ENCODE measurements at regions not wholly inside any gene's neighbourhood (a gene's known extent, or its start where the extent isn't known, plus 50 kb on each side); places are given as distances from the start of the nearest gene placed in this dataset.

- TF ChIP-seq, protein P1, sequence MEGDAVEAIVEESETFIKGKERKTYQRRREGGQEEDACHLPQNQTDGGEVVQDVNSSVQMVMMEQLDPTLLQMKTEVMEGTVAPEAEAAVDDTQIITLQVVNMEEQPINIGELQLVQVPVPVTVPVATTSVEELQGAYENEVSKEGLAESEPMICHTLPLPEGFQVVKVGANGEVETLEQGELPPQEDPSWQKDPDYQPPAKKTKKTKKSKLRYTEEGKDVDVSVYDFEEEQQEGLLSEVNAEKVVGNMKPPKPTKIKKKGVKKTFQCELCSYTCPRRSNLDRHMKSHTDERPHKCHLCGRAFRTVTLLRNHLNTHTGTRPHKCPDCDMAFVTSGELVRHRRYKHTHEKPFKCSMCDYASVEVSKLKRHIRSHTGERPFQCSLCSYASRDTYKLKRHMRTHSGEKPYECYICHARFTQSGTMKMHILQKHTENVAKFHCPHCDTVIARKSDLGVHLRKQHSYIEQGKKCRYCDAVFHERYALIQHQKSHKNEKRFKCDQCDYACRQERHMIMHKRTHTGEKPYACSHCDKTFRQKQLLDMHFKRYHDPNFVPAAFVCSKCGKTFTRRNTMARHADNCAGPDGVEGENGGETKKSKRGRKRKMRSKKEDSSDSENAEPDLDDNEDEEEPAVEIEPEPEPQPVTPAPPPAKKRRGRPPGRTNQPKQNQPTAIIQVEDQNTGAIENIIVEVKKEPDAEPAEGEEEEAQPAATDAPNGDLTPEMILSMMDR (IDR thresholded peaks at IDR 0.05), result no peak
- Histone ChIP-seq H3K4me3 (no peak overlapping the region), H3K27ac (no peak overlapping the region)
- no peak for DNase-seq (ENCODE audit: low spot score)
Measured at GRCh38 chr20:12924126-12924525, 84.6 kb upstream of the SPTLC3 start.

- TF ChIP-seq, protein P1 (IDR thresholded peaks at IDR 0.05), result peak; percentile 79
- Histone ChIP-seq H3K27ac (no peak overlapping the region), H3K4me3 (peak overlapping the region; percentile 26)
- DNase-seq (ENCODE audit: low spot score), result no peak
Measured at GRCh38 chr20:12925210-12925755, 83.5 kb upstream of the SPTLC3 start.

- DNase-seq (ENCODE audit: low spot score), result no peak
- Histone ChIP-seq H3K4me3 (no peak overlapping the region), H3K27ac (no peak overlapping the region)
- TF ChIP-seq, protein P1 (IDR thresholded peaks at IDR 0.05), result no peak
Measured at GRCh38 chr20:12925863-12926793, 82.6 kb upstream of the SPTLC3 start.

- DNase-seq (ENCODE audit: low spot score), result no peak
- Histone ChIP-seq H3K4me3 (no peak overlapping the region), H3K27ac (no peak overlapping the region)
- TF ChIP-seq, protein P1 (IDR thresholded peaks at IDR 0.05), result no peak
Measured at GRCh38 chr20:12927489-12927888, 81.3 kb upstream of the SPTLC3 start.

DNA sequence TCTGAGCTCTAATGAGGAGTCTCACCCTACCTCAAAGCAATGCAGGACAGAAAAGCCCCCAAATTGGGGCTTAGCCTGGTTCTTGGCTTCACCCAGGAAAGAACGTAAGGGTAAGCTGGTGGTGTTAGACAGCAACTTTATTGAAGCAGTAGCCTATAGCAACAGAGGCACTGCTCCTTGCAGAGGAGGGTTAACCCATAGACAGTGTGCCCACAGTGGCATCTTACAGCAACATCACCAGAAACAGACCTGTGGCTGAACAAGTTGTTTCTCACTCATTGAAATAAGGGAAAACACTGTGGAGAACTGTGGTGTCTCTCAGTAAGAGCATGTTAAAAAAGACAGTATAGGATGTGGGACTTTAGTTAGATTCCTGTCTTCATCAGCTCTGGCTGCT lies 80.4 kb upstream of the SPTLC3 start:
- TF ChIP-seq, protein P1 (IDR thresholded peaks at IDR 0.05), result no peak
- no peak for DNase-seq (ENCODE audit: low spot score)
- Histone ChIP-seq H3K4me3 (no peak overlapping the region), H3K27ac (no peak overlapping the region)

- TF ChIP-seq, protein P1 (IDR thresholded peaks at IDR 0.05), result no peak
- no peak for DNase-seq (ENCODE audit: low spot score)
Measured at GRCh38 chr20:12928755-12929401, 79.9 kb upstream of the SPTLC3 start.

More at GRCh38 chr20:12928755-12929401, 79.9 kb upstream of the SPTLC3 start:
- Histone ChIP-seq H3K27ac (no peak overlapping the region), H3K4me3 (no peak overlapping the region)
